ENCODE measurements at regions not wholly inside any gene's neighbourhood (a gene's known extent, or its start where the extent isn't known, plus 50 kb on each side); places are given as distances from the start of the nearest gene placed in this dataset.

DNA sequence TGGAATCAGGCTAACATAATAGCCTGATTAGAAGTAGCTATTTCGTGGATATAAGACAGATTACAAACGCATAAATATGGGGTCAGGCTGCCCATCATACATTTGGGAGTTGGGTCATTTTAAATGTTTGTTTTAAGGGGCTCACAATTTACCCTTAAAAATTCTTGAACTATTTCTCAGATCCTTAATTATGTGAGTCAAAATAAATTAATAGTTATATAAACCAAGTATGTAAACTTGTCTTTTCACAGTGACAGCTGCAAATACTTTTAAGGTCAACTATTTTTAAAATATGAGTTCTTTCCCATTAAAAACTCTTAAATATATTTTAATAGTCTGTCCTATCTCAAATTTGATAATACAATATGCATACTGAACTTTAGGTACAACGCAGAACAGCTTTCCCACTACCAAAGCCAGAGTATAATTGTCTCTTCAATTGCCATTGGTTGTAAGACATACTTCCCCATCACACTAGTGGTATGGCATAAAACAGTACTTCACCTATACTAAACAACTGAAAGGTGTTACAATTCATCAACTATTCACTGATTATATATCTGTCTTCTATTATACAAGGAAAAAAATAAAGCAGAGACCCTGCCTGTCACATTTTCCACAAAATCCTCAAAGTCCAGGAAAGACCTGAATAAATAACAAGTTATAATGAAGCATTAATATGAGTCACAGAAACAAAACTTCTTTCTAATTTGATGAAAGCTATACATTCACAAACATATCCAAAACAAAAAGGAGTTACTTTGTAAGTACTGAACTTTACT, 80.8 kb upstream of the COL21A1 start:
- TF ChIP-seq CTCF (conservative IDR thresholded peaks at IDR 0.05; ENCODE audit: low read length), result no peak
- no peak for TF ChIP-seq EZH2phosphoT487 (IDR thresholded peaks at IDR 0.05; ENCODE audit: borderline replicate concordance)

Data from Loucy (cell line).